ENCODE measurements at regions not wholly inside any gene's neighbourhood (a gene's known extent, or its start where the extent isn't known, plus 50 kb on each side); places are given as distances from the start of the nearest gene placed in this dataset.

GRCh38 chr15:70277556-70277955 lies 179.8 kb upstream of the TLE3 start:
- TF ChIP-seq EZH2 (IDR thresholded peaks at IDR 0.05; ENCODE audit: low read length, missing control alignments) (no peak), CTCF (conservative IDR thresholded peaks at IDR 0.05 in 1 of 2, IDR thresholded peaks at IDR 0.05 in 1 of 2; ENCODE audit: low read depth in 1 of 2, low read length in 2 of 2) (no peak)
